HepG2 (cell line): ENCODE measurements at regions not wholly inside any gene's neighbourhood (a gene's known extent, or its start where the extent isn't known, plus 50 kb on each side); places are given as distances from the start of the nearest gene placed in this dataset.

ENCODE experiments used
- ATAC-seq: fragments of 200-7000 bp; cut with Tn5 transposase; 3 replicates; pipeline ENCODE4 v1.9.1; 2020; ENCODE audit warnings: mild to moderate bottlenecking, moderate library complexity
- BruUV-seq: library from RNA; stranded (reverse); fragments of 400-500 nt; replicated peaks from 2 replicates; lab custom pipeline; 2021; lab: Mats Ljungman, UMichigan
- CTCF ChIA-PET: fragments of 300-600 bp; formaldehyde crosslinking; extraction: SDS; loops from one replicate; lab custom pipeline; 2021; ENCODE audit warnings: low total read pairs, inconsistent platforms, low intra/inter-chr PET ratio; lab: Yijun Ruan, JAX
- POLR2A ChIA-PET: fragments of 350-600 bp; sonication (Branson Sonifier 250); formaldehyde crosslinking; loops from one replicate; lab custom pipeline; 2020; ENCODE audit warnings: antibody characterized with exemption, inconsistent platforms; lab: Yijun Ruan, JAX
- DNase-seq: peaks from one replicate; pipeline ENCODE4 v3.0.0-alpha.2; 2015; ENCODE audit warnings: low spot score
- FAIRE-seq: peaks from 3 replicates; lab custom pipeline; 2011; peaks lifted over from hg19 to GRCh38; lab: Jason Lieb, UNC
- H2AFZ ChIP-seq: one replicate; pipeline ENCODE4 v1.6.1; 2011; ENCODE audit warnings: low read length, inconsistent platforms
- H3K27ac ChIP-seq: fragments of 300-600 bp; 3 replicates; pipeline ENCODE4 v1.8.0; 2011; ENCODE audit warnings: mixed run types, mild to moderate bottlenecking, mixed read lengths, low read length, inconsistent platforms; ENCODE audit not compliant: insufficient read depth; ENCODE audit errors: extremely low read length
- H3K27me3 ChIP-seq, 2 experiments: fragments of 200-600 bp in 1 of 2; 2 replicates in 1 of 2; 3 replicates in 1 of 2; pipeline versions ENCODE4 v1.6.0 to v1.8.0; 2011; ENCODE audit warnings: low read length in 2 of 2, mild to moderate bottlenecking in 2 of 2, moderate library complexity in 2 of 2, inconsistent platforms in 1 of 2; ENCODE audit not compliant: insufficient read depth in 2 of 2, control insufficient read depth in 1 of 2
- H3K36me3 ChIP-seq, 2 experiments: fragments of 200-600 bp in 1 of 2; replicated peaks in 1 of 2; 2 replicates in 1 of 2; 3 replicates in 1 of 2; pipeline versions ENCODE4 v1.5.1 to v1.8.0; 2011; ENCODE audit warnings: low read length in 2 of 2, inconsistent platforms in 1 of 2; ENCODE audit not compliant: insufficient read depth in 2 of 2, control insufficient read depth in 1 of 2
- H3K4me1 ChIP-seq: 2 replicates; pipeline ENCODE4 v1.5.1; 2012; ENCODE audit warnings: low read length, inconsistent platforms; ENCODE audit not compliant: insufficient read depth
- H3K4me2 ChIP-seq: 2 replicates; pipeline ENCODE4 v1.6.0; 2011; ENCODE audit warnings: low read depth, low read length, inconsistent platforms
- H3K4me3 ChIP-seq, 3 experiments: fragments of 200-600 bp in 1 of 3; sonication (generic), shearing (Covaris generic) in 1 of 3; replicated peaks in 1 of 3; 2 replicates each; pipeline ENCODE4 v1.5.1; 2011 to 2016; ENCODE audit warnings: low read length in 3 of 3, inconsistent platforms in 2 of 3, low read depth in 2 of 3, mild to moderate bottlenecking in 2 of 3, control low read depth in 1 of 3, mixed read lengths in 1 of 3; ENCODE audit not compliant: insufficient read depth in 1 of 3
- H3K79me2 ChIP-seq: one replicate; pipeline ENCODE4 v1.6.1; 2011; ENCODE audit warnings: low read length, inconsistent platforms; ENCODE audit not compliant: insufficient read depth
- H3K9ac ChIP-seq: 2 replicates; pipeline ENCODE4 v1.6.0; 2011; ENCODE audit warnings: mild to moderate bottlenecking, low read depth, low read length, inconsistent platforms; ENCODE audit not compliant: insufficient read depth
- H3K9me3 ChIP-seq: 2 replicates; pipeline ENCODE4 v1.5.1; 2012; ENCODE audit warnings: mild to moderate bottlenecking, low read length
- H4K20me1 ChIP-seq: 2 replicates; pipeline ENCODE4 v1.6.0; 2011; ENCODE audit warnings: inconsistent platforms, mild to moderate bottlenecking, low read length, moderate library complexity; ENCODE audit not compliant: insufficient read depth
- EED ChIP-seq: sonication (generic); formaldehyde crosslinking; IDR thresholded peaks from 2 replicates; pipeline ENCODE4 v1.5.0; 2020; ENCODE audit warnings: mild to moderate bottlenecking, missing genetic modification reagents
- HOXA3 ChIP-seq: sonication (generic); formaldehyde crosslinking; IDR thresholded peaks from 2 replicates; pipeline ENCODE4 v1.5.0; 2020; ENCODE audit warnings: missing genetic modification reagents
- KDM5B ChIP-seq: sonication (generic); formaldehyde crosslinking; IDR thresholded peaks from 2 replicates; pipeline ENCODE4 v1.4.0; 2020; ENCODE audit warnings: missing genetic modification reagents, mild to moderate bottlenecking, borderline replicate concordance
- KLF6 ChIP-seq: IDR thresholded peaks from 2 replicates; pipeline ENCODE4 v1.8.0; 2016; ENCODE audit warnings: missing biosample characterization, missing genetic modification reagents
- RBFOX2 ChIP-seq: fragments of 200-400 bp; formaldehyde crosslinking; IDR thresholded peaks from 2 replicates; pipeline ENCODE4 v1.6.1; 2017; ENCODE audit warnings: low read depth, mild to moderate bottlenecking, low read length
- ZBTB49 ChIP-seq: sonication (generic); formaldehyde crosslinking; IDR thresholded peaks from 2 replicates; pipeline ENCODE4 v1.4.0; 2020; ENCODE audit warnings: missing genetic modification reagents, borderline replicate concordance
- ZC3H4 ChIP-seq: sonication (generic); formaldehyde crosslinking; IDR thresholded peaks from 2 replicates; pipeline ENCODE4 v1.4.0; 2020; ENCODE audit warnings: missing genetic modification reagents, borderline replicate concordance
- ZNF256 ChIP-seq: sonication (generic); formaldehyde crosslinking; conservative IDR thresholded peaks from 2 replicates; pipeline ENCODE4 v1.4.0; 2020; ENCODE audit warnings: missing genetic modification reagents
- ZNF562 ChIP-seq: sonication (generic); formaldehyde crosslinking; IDR thresholded peaks from 2 replicates; pipeline ENCODE4 v1.8.0; 2022; ENCODE audit warnings: missing genetic modification reagents, borderline replicate concordance
- ZNF572 ChIP-seq: sonication (generic); formaldehyde crosslinking; IDR thresholded peaks from 2 replicates; pipeline ENCODE4 v1.5.1; 2020; ENCODE audit warnings: mild to moderate bottlenecking, missing genetic modification reagents
- ZNF7 ChIP-seq: IDR thresholded peaks from 2 replicates; pipeline ENCODE4 v1.6.1; 2016; ENCODE audit warnings: missing biosample characterization, missing genetic modification reagents
- WGBS: methylation state at CpG from one replicate; pipeline ENCODE4 v1.1.6; 2017; ENCODE audit warnings: low lambda C conversion rate; 5-methylcytosine and 5-hydroxymethylcytosine counted together
- in situ Hi-C: cut with HindIII; loops from 2 replicates; pipeline ENCODE4 v1.10.0; 2017; ENCODE audit warnings: low pct_unique_long_range_greater_than_20kb; ENCODE audit not compliant: extremely low pct_ligation_motif_present
- intact Hi-C: fragments of 100-400 bp; cut with micrococcal nuclease; formaldehyde crosslinking; loops from one replicate; pipeline ENCODE4 v1.10.0; 2022; ENCODE audit not compliant: unreplicated experiment
- TF ChIP-seq, protein P1 (sequence below): IDR thresholded peaks from 2 replicates; pipeline ENCODE4 v1.6.1; 2012; ENCODE audit warnings: low read length, improper control_type of control experiment

DNA sequence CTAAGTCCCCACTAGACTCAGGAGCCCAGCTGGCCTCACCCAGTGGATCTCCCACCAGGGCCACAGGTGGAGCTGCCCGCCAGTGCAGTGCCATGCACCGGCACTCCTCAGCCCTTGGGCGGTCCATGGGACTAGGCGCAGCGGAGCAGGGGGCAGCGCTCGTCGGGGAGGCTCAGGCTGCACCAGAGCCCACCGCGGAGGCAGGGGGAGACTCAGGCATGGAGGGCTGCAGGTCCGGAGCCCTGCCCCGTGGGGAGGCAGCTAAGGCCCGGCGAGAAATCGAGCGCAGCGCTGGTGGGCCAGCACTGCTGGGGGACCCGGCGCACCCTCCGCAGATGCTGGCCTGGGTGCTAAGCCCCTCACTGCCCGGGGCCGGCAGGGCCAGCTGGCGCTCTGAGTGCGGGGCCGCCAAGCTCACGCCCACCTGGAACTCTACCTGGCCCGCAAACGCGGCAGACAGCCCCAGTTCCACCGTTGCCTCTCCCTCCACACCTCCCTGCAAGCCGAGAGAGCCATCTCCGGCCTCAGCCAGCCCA, 1275.2 kb upstream of the CNTN5 start (continued):
- no peak for TF ChIP-seq ZNF562 (CRISPR knock-in tag)
- TF ChIP-seq ZC3H4 (CRISPR knock-in tag): no peak
- TF ChIP-seq ZNF256 (CRISPR knock-in tag): no peak
- no peak for TF ChIP-seq ZBTB49 (CRISPR knock-in tag)
- no peak for TF ChIP-seq KDM5B (CRISPR knock-in tag)
- no peak for TF ChIP-seq RBFOX2
- TF ChIP-seq HOXA3: no peak
- TF ChIP-seq, all 625 proteins: peak for 0

- DNase-seq: no peak
- in situ Hi-C loops: no loop called here
- FAIRE-seq: no peak
- Histone ChIP-seq H3K4me2 (no peak overlapping the region), H4K20me1 (no peaks in the 10 kb centered on the region), H3K9ac (no peak overlapping the region), H3K9me3 (peaks cover 28% of the 10 kb centered on the region; the same call in 1 of the 2 replicates), H3K4me3 (no peak overlapping the region), H3K4me1 (no peaks in the 10 kb centered on the region), H3K27me3 (no peaks in the 10 kb centered on the region), H2AFZ (no peak overlapping the region), H3K36me3 (no peaks in the 10 kb centered on the region), H3K27ac (no peak overlapping the region), H3K79me2 (no peaks in the 10 kb centered on the region)
- no TSS peak for BruUV-seq
- CTCF ChIA-PET: no interaction called here
- intact Hi-C loops: no loop called here
- ATAC-seq: no peak
- POLR2A ChIA-PET: no interaction called here
- no peak for TF ChIP-seq ZNF572 (CRISPR knock-in tag)
- no peak for TF ChIP-seq ZNF7 (CRISPR knock-in tag)
- TF ChIP-seq, protein P1, sequence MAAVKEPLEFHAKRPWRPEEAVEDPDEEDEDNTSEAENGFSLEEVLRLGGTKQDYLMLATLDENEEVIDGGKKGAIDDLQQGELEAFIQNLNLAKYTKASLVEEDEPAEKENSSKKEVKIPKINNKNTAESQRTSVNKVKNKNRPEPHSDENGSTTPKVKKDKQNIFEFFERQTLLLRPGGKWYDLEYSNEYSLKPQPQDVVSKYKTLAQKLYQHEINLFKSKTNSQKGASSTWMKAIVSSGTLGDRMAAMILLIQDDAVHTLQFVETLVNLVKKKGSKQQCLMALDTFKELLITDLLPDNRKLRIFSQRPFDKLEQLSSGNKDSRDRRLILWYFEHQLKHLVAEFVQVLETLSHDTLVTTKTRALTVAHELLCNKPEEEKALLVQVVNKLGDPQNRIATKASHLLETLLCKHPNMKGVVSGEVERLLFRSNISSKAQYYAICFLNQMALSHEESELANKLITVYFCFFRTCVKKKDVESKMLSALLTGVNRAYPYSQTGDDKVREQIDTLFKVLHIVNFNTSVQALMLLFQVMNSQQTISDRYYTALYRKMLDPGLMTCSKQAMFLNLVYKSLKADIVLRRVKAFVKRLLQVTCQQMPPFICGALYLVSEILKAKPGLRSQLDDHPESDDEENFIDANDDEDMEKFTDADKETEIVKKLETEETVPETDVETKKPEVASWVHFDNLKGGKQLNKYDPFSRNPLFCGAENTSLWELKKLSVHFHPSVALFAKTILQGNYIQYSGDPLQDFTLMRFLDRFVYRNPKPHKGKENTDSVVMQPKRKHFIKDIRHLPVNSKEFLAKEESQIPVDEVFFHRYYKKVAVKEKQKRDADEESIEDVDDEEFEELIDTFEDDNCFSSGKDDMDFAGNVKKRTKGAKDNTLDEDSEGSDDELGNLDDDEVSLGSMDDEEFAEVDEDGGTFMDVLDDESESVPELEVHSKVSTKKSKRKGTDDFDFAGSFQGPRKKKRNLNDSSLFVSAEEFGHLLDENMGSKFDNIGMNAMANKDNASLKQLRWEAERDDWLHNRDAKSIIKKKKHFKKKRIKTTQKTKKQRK: no peak
- TF ChIP-seq KLF6 (CRISPR knock-in tag): no peak
- no peak for TF ChIP-seq EED (CRISPR knock-in tag)
- 5% methylated on average over 1 of the region's 1 CpG for WGBS
Measured at GRCh38 chr11:97746818-97747217, 1273.9 kb upstream of the CNTN5 start.
